Left lung (tissue), 4 donors: ENCODE measurements at regions not wholly inside any gene's neighbourhood (a gene's known extent, or its start where the extent isn't known, plus 50 kb on each side); places are given as distances from the start of the nearest gene placed in this dataset.

Source experiments
- ATAC-seq: fragments of 200-7000 bp; cut with Tn5 transposase; one replicate; pipeline ENCODE4 v1.9.1; 2020; ENCODE audit warnings: moderate library complexity
- DNase-seq, 4 donors: peaks; one replicate each; pipeline ENCODE4 v3.0.0-alpha.2; 2013 to 2020
- H3K27ac ChIP-seq, 2 donors: fragments of 200-600 bp; sonication (generic) in 1 of 2; one replicate each; pipeline versions ENCODE4 v1.5.0 to v1.8.0; 2020 to 2021
- H3K27me3 ChIP-seq, 2 donors: fragments of 200-600 bp; sonication (generic) in 1 of 2; one replicate each; pipeline versions ENCODE4 v1.5.0 to v1.8.0; 2020 to 2021
- H3K36me3 ChIP-seq, 2 donors: fragments of 200-600 bp; sonication (generic) in 1 of 2; one replicate each; pipeline versions ENCODE4 v1.5.0 to v1.8.0; 2020 to 2021
- H3K4me1 ChIP-seq, 2 donors: fragments of 200-600 bp; one replicate each; pipeline ENCODE4 v1.8.0; 2021
- H3K4me3 ChIP-seq, 2 donors: fragments of 200-600 bp; sonication (generic) in 1 of 2; one replicate each; pipeline versions ENCODE4 v1.5.0 to v1.8.0; 2020 to 2021; ENCODE audit warnings: mild to moderate bottlenecking in 1 of 2
- H3K9me3 ChIP-seq, 2 donors: fragments of 200-600 bp; sonication (generic) in 1 of 2; one replicate each; pipeline versions ENCODE4 v1.5.0 to v1.8.0; 2020 to 2021
- CTCF ChIP-seq, 2 donors: fragments of 200-600 bp; sonication (generic) in 1 of 2; IDR thresholded peaks; one replicate each; pipeline versions ENCODE4 v1.5.0 to v1.8.0; 2021; ENCODE audit warnings: antibody characterized with exemption in 2 of 2
- intact Hi-C, 2 donors: fragments of 100-400 bp; cut with DNase I; formaldehyde crosslinking; loops; one replicate each; pipeline versions ENCODE4 v1.11.2 to v1.14.2; 2022
- donor health status: DM: no; HTN: yes; CAD: no.
- donor health status: DM: no; HTN: no; CAD: no.

- H3K4me1 ChIP-seq, result no peaks in the 10 kb centered on the region
- H3K4me3 ChIP-seq, result no peak overlapping the region
- H3K36me3 ChIP-seq, result no peaks in the 10 kb centered on the region
- H3K27me3 ChIP-seq, result no peaks in the 10 kb centered on the region
- intact Hi-C loops, result no loop called here
- no peak for TF ChIP-seq CTCF (IDR thresholded peaks at IDR 0.05)
- H3K9me3 ChIP-seq, result no peaks in the 10 kb centered on the region
- DNase-seq (no peak), ATAC-seq (no peak)
- no peak overlapping the region for H3K27ac ChIP-seq
Observed at GRCh38 chr14:97760050-97760449, 962.9 kb downstream of the VRK1 start.

- Histone ChIP-seq H3K27me3 (no peaks in the 10 kb centered on the region), H3K27ac (no peak overlapping the region), H3K4me1 (no peaks in the 10 kb centered on the region), H3K36me3 (no peaks in the 10 kb centered on the region), H3K9me3 (no peaks in the 10 kb centered on the region), H3K4me3 (no peak overlapping the region)
- intact Hi-C loops, result no loop called here
- ATAC-seq (no peak), DNase-seq (no peak)
- no peak for TF ChIP-seq CTCF (IDR thresholded peaks at IDR 0.05)
Observed at GRCh38 chr14:97762386-97762785, 965.2 kb downstream of the VRK1 start.

GRCh38 chr14:97771340-97772045, 974.3 kb downstream of the VRK1 start:
- no peaks in the 10 kb centered on the region for H3K9me3 ChIP-seq
- no peak for DNase-seq
- no peaks in the 10 kb centered on the region for H3K4me1 ChIP-seq
- no peak overlapping the region for H3K27ac ChIP-seq
- ATAC-seq, result no peak
- H3K27me3 ChIP-seq, result no peaks in the 10 kb centered on the region
- no peaks in the 10 kb centered on the region for H3K36me3 ChIP-seq
- no peak overlapping the region for H3K4me3 ChIP-seq
- TF ChIP-seq CTCF (IDR thresholded peaks at IDR 0.05), result no peak
- intact Hi-C loops, result no loop called here

DNA sequence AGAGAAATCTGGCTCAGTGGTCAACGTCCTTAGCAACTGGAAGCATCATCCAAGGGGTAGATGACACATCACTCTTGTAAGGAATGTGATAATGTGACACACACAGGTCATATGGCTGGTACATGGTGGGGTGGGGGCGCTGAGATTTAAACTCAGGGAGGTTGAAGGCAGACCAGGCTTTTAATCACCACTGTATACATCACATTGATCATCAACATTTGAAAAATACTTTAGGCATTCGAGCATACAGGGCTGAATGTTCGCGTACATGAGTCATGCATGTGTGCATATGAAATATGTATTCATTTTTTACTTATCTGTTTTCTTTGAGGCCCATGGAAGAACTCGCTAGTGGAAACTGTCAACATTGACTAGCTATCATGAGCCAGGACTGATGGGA, 976.4 kb downstream of the VRK1 start:
- Histone ChIP-seq H3K27ac (no peak overlapping the region), H3K9me3 (no peaks in the 10 kb centered on the region), H3K4me1 (no peaks in the 10 kb centered on the region), H3K27me3 (no peaks in the 10 kb centered on the region), H3K4me3 (no peak overlapping the region), H3K36me3 (no peaks in the 10 kb centered on the region)
- no peak for DNase-seq
- TF ChIP-seq CTCF (IDR thresholded peaks at IDR 0.05), result no peak
- no peak for ATAC-seq
- intact Hi-C loops, result no loop called here

- intact Hi-C loops, result no loop called here
Observed at GRCh38 chr14:97776890-97777558, 979.8 kb downstream of the VRK1 start.

More at GRCh38 chr14:97776890-97777558, 979.8 kb downstream of the VRK1 start:
- ATAC-seq (no peak), DNase-seq (no peak)
- no peaks in the 10 kb centered on the region for H3K27me3 ChIP-seq
- H3K4me1 ChIP-seq, result no peaks in the 10 kb centered on the region
- TF ChIP-seq CTCF (IDR thresholded peaks at IDR 0.05), result no peak
- H3K36me3 ChIP-seq, result no peaks in the 10 kb centered on the region
- no peaks in the 10 kb centered on the region for H3K9me3 ChIP-seq
- no peak overlapping the region for H3K4me3 ChIP-seq
- H3K27ac ChIP-seq, result no peak overlapping the region
